HG02763 (cell line): ENCODE measurements at regions not wholly inside any gene's neighbourhood (a gene's known extent, or its start where the extent isn't known, plus 50 kb on each side); places are given as distances from the start of the nearest gene placed in this dataset.
"Not testable (repeated sequence)": the region's sequence is repeated elsewhere in the genome, so short reads cannot be mapped to it uniquely, and the experiment has no call there.

Experiments
- ATAC-seq: cut with Tn5 transposase; IDR thresholded peaks from one replicate; pipeline ENCODE4 v1.9.1; 2021; ENCODE audit warnings: mild to moderate bottlenecking, moderate library complexity; ENCODE audit not compliant: unreplicated experiment

DNA sequence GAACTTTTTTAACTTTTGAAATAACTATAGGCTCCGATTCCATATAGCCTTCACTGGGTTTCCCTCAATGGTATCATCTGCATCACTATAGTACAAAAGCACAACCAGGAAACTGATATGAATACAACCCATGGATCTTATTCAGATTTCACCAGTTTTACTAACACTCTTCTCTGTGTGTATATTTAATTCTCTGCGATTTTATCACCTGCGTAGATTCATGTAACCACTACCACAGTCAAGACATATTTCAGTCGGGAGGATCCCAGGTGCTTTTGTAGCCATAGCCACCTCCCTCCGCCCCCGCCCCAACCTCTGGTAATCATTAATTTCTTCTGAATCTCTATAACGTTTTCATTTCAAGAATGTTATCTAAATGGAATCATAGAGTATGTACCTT, 82.8 kb upstream of the C7orf33 start:
- no peak for ATAC-seq

DNA sequence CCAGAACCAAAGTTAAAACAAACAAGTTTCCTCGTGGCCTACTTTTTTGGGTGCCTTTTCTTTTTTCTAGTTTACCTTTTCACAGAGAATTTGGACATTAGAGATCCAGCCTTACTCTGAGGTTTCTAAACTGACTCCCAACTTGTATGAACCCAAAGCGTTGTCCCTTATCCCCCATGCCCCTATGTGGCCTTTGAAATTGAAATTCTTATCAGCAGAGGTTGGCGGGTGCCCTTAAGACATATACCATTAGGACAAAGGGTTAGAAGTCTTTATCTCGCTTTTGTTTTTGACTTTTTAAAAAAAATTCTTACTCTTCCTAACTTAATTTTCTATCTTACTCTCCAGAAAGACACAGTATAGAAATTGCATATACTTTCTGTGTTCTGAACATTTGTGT, 76.3 kb upstream of the C7orf33 start:
- no peak for ATAC-seq

DNA sequence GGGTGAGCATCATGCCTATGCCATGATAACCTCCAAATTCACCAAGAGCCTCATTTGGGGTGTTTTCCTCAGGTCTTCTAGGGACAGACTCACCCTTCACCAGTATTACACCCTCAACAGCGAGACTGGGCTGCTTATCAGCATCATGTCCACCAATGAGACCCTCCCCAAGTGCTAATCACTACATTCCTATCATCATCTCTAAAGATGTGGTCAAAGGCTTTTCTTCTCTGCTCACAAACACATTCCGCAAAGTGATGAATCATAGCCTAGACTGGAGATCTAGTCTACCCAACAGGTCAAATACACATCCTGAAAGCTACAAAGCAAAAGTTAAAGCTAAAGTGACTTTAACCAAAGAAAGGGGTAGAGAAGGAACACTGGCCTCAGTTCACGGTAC, 75.3 kb upstream of the C7orf33 start:
- no peak for ATAC-seq

DNA sequence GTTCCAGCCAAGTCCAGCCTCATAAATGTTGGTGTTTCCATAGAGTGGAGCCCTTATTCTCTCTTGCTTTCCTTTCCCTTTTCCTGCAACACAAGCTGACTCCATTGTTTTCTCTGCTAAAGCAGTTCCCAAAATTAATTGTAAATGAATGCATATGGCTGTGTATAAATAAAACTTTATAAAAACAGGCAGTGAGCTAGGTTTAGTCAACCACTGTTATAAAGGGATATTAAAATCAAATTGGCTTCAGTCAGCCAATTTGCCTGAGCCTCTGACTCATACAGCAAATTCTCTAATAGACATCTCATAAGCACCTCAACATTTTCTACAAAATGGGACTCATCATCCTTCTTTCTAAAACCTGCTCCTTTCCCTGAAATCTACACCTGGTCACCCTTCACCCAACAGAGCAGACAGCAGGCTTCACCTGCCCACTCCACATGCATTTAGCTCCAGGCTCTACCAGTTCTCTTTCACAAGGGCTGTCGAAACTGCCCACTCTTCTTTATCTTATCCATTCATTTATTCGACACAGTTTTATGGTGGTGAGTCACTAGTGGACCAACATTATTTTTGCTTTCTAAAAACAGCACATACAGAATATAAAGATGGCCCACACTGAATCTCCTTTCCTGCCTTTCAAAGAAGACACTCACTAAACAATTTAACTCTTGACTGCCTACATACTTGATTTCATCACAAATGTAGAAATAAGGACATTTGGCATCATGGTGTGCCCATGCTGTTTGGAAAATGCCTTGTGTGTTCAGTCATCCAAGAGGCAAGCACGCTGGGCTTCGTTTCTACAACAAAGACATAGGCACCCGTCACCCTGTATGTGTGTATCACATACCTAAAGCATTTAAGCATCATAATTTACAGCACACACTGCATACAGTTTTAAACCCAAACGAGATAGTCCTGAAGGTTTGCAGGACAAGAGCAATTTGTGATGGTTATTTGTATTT, 74.6 kb upstream of the C7orf33 start:
- no peak for ATAC-seq

DNA sequence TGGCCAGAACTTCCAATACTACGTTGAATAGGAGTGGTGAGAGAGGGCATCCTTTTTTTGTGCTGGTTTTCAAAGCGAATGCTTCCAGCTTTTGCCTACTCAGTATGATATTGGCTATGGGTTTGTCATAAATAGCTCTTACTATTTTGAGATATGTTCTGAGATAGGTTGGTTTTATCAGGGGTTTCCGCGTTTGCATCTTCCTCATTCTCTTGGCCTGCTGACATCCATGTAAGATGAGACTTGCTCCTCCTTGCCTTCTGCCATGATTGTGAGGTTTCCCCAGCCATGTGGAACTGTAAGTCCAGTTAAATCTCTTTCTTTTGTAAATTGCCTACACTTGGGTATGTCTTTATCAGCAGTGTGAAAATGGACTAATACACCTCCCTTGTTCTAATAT, 71.2 kb upstream of the C7orf33 start:
- not testable (repeated sequence) for ATAC-seq

DNA sequence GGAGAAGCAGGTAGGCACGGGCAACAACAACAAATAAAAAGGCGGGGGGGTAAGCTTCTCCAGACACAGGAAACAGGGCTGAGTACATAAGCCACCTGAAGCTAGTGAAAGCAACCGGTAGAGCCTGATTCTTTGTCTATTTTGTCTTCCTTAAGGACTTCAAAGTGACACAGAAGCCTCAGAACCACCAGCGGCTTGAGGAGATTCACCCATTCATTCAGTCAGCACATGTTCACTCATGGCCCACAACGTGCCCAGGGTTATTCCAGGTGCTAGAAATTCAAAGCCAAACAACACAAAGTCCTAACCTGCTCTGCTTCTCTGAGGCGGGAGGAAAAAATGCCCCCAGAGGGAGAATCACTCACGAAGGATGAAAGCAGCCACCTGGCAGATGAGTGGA, 69.3 kb upstream of the C7orf33 start:
- no peak for ATAC-seq

DNA sequence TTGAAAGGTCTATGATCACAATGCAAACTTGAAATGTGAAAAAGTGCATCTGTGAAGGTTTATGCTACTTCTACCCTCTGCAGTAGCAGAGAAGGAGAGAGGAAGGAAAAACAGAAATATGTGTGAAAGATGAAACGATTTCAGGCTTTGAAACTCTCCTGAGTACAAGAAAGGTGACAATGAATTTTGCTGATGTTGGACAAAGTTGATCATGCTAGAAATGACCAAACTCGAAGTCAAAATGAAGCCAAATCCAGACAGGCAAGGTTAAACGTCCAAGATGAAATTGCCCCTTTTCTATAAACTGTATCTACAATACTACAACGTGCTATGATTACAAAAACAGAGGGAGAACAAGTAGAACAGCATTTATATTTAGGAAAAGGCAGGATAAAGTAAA, 67.0 kb upstream of the C7orf33 start:
- no peak for ATAC-seq

DNA sequence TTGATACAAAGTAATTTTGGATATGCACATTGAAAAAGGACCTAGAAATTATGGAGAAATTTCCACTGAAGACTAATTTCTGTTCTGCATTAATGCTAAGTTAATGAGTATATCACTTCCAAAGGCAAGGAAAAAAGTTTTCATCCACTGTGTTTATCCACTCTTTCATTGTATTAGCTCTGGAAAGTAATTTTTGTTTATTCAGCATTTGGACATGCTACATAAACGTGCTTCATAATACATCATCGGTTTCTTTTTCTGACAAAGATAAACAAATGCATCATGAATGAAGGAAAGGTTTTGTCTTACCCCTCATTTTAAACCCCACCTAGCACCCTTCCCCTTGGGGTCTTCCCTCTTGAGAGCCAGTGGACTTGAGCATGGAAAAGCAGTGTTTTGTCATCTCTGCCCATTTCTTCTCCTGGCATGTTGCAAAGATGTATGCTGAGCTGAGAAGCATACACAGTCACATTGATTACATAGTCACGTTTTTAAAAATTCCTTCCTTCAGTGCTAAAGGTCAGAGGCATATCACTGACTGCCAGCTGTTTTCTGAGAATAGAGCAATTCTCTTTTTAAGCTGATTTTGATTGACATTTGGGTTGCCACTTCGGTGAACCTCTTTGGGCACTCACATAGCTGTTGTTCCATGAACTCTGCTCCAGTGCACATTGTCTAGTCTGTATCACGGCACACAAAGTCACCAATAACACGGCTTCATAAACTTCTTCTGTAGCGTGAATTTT, 65.9 kb upstream of the C7orf33 start:
- ATAC-seq = no peak

DNA sequence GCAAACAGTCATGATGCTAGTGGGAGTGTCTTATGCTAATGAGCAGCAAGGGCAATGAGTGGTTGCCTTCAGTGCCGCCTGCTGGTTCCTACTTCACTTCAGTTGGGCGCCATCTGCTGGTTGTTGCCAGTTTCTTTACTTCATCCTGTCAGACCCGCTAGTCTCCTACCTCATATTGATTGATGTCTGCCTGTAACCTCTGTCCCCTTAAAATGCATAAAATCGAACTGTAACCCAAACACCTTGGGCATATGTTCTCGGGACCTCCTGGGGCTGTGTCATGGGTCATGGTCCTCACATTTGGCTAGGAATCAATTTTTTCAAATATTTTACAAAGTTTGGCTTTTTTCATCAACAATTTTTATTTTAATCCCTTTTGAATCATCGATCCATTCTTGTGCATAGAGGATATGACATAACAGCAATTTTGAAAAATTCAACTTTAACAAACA, 62.8 kb upstream of the C7orf33 start:
- ATAC-seq = peak; percentile 100

DNA sequence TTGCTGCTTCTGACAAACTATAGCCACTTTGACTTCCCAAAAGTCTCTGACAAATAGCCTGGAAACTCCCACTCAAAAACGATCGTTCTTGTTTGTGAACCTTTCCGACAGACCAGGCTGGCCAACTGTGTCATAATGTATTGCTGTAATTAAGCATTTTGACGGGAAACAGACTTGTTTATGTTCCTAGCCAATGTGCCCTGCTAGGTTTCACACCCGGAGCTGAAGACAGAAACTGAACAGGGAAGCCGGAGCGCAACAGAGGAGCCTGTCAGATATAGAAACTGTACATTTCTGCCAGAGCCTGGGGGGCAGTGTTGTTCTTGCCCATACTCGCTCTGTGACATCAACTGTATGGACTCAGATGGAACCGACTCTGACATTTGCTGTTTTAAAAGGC, 55.3 kb upstream of the C7orf33 start:
- no peak for ATAC-seq

DNA sequence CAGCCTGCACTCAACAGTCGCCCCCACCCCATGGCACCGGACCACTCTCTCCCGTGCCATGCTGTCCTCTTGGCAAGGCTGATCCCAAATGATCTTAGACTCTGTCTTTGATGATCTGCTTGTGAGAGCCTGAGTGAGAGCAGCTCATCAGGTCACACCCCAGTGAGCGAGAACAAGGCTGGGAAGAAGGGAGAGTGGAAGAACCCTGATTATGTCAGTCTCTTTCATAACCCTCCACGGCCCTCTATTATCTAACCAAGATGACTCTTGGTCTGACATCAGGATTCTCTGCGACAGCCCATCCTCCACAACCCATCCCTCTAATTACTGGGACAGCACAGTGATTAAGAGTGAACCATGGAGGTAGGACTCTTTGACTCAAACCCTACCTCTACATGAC, 53.1 kb upstream of the C7orf33 start:
- no peak for ATAC-seq

DNA sequence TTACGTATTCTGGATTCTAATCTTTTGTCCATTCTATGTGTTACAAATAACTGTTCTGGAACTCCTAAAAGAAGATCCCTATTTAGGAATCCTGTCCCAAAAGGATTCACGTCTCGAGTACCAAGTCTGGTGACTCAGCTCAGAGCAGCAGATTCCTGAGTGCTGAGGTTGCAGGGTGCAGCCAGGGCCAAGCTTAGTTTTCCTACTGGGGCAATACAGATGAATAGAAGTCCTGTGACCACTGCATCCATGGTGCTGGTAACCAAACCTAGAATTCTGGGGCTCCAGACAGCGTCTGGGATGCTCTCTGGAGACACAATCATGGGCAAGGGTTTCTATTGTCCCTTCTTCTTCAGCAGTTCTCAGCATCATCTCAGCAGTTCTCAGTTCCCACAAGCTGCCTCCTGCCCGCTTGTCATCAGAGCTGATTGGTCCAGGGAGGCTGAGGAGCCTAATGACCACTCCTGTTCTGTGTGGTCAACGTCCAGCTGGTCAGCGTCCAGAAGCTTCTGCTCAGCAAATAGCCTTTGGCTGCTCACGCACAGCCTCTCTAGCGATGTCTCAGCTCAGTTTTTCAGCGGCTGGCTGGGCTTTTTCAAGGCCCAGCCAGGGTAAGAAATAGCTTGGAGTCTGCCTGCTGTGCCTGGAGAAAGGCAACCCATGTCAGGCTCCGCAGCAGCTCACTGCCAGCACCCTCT, 50.4 kb upstream of the C7orf33 start:
- no peak for ATAC-seq
